ENCODE measurements at regions not wholly inside any gene's neighbourhood (a gene's known extent, or its start where the extent isn't known, plus 50 kb on each side); places are given as distances from the start of the nearest gene placed in this dataset.

DNA sequence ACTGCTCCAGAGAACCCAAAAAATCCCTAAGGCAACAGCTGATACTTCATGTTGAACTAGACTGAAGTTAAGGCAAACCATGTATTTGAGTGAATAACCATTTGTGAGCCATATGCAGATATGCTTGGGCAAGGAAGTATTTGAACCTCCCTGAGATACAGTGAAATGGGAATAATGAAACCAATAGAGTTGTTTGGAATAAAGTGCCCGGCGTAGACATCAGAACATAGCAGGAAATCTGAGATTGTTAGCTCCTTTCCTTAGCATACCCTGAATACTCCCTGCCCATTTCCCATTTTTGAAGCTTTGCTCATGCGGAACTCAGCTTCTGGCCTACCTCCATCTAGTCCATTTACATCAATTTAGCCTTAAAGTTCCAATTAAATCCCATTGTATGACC is 611.9 kb downstream of the EFNA5 start:
- H3K4me3 ChIP-seq (ENCODE audit: low read length): no peak overlapping the region
- TF ChIP-seq, protein P1, sequence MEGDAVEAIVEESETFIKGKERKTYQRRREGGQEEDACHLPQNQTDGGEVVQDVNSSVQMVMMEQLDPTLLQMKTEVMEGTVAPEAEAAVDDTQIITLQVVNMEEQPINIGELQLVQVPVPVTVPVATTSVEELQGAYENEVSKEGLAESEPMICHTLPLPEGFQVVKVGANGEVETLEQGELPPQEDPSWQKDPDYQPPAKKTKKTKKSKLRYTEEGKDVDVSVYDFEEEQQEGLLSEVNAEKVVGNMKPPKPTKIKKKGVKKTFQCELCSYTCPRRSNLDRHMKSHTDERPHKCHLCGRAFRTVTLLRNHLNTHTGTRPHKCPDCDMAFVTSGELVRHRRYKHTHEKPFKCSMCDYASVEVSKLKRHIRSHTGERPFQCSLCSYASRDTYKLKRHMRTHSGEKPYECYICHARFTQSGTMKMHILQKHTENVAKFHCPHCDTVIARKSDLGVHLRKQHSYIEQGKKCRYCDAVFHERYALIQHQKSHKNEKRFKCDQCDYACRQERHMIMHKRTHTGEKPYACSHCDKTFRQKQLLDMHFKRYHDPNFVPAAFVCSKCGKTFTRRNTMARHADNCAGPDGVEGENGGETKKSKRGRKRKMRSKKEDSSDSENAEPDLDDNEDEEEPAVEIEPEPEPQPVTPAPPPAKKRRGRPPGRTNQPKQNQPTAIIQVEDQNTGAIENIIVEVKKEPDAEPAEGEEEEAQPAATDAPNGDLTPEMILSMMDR (conservative IDR thresholded peaks at IDR 0.05; ENCODE audit: low read length): no peak
- no peak for DNase-seq (ENCODE audit: low read depth)

DNA sequence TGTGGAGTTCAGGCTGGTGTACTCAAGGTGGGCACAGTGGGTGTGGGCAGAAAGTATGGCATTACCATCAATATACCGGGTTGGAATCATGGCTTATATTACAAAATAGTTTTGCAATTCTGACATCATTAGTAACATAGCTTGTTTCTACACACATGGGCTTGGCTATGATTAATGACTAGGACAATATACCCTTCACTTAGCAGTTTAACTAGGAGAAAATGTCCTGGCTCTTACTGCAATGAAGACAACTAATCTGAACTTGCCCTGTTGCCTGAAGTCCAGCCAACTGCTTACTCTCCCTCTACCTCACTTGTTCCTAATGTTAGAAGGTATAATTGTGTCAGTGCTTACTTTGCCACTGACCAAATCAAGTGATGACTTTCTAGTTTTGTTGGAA is 612.5 kb downstream of the EFNA5 start:
- TF ChIP-seq, protein P1 (conservative IDR thresholded peaks at IDR 0.05; ENCODE audit: low read length): no peak
- DNase-seq (ENCODE audit: low read depth): no peak
- no peak overlapping the region for H3K4me3 ChIP-seq (ENCODE audit: low read length)

DNA sequence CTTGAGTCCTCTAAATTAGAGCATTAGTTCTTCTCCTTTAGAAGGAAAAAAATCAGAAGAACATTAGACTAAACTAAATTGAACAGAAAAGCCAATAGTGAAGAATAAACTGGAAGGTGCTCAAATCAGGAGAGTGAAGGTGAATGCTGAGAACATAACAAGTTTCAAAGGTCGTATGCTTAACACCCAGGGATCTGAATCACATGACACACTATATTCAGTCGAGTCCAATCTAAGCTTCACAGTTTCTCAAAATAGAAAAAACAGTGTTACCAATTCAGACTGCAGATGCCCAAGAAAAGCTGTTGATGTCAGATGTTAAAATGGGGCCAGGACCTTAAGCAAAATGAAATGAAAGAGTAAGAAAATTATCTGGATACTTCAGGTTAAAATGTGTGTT is 614.5 kb downstream of the EFNA5 start:
- DNase-seq (ENCODE audit: low read depth): no peak
- TF ChIP-seq, protein P1 (conservative IDR thresholded peaks at IDR 0.05; ENCODE audit: low read length): no peak
- H3K4me3 ChIP-seq (ENCODE audit: low read length): no peak overlapping the region

DNA sequence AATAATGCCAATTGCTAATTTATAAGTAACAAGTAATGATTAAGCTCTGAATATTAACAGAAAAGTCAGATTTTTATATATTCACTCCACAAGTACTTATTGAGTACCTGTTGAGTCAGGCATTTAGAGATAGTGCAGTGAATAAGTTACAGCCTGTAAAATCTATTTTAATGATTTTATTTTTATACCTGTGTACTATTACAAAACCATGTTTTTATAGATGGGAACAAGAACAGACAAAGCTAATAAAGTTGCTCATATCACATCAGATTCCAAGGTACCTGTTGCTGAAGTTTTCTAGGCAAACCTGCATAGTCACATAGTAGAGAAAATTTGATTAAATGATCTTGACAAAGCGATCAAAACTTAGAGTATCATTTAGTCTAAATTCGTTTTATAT is 623.7 kb downstream of the EFNA5 start:
- TF ChIP-seq, protein P1 (conservative IDR thresholded peaks at IDR 0.05; ENCODE audit: low read length): no peak
- DNase-seq (ENCODE audit: low read depth): no peak
- H3K4me3 ChIP-seq (ENCODE audit: low read length): no peak overlapping the region

DNA sequence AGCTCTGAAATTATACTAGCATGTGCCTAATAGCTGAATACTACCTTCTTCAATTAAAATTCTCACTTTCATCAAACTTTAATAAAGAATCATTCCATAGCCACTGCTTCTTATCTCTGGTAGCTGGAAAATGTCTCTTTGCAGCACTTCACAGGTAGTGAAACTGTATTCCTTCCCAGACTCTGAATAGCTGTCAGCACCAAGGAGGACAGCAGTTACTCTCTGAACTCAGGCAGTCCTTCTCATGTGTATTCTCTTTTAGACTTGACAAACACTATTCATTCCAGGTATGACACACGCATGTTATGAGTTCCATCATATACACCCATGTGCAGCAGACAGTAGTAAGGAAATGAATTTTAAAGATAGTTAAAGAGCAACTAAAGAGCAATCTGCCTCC is 627.1 kb downstream of the EFNA5 start:
- TF ChIP-seq, protein P1 (conservative IDR thresholded peaks at IDR 0.05; ENCODE audit: low read length): no peak
- H3K4me3 ChIP-seq (ENCODE audit: low read length): no peak overlapping the region
- DNase-seq (ENCODE audit: low read depth): no peak

DNA sequence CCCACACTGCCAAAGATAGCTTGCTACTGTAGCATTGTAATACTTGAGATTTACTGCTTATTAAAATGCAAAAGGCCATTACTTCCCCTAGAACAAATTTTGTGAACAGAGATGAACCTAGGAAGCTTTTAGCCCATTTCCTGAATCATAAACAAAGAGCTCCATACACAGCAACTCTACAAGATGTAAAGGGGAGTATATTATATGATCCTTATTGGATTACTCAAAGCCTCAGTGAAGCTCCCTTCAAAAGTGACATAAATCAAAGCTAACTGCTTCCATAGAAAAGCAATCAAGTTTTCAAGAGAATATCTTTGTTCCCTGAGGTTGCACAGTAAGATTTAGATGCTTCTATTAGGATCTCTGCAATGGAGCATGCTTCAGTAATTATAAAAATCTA is 629.8 kb downstream of the EFNA5 start:
- no peak for DNase-seq (ENCODE audit: low read depth)
- no peak overlapping the region for H3K4me3 ChIP-seq (ENCODE audit: low read length)
- TF ChIP-seq, protein P1 (conservative IDR thresholded peaks at IDR 0.05; ENCODE audit: low read length): no peak

DNA sequence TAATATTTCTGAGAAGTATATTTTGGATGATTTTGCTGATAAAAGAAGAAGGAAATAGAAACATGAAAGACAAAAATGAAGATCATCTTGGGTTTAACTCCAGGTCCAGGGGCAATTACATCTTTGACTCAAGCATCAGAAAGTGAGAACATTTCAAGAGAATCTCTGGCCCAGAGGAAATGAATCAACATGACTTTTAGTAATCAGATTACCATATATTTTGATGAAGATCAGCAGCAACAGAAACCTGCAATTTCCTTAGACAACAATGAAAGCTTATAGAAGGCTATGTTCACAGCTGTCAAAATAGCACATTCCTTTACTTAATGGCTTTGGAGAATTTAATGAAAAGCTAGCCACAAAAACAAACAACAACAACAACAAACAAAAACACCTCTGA is 638.1 kb downstream of the EFNA5 start:
- TF ChIP-seq, protein P1 (conservative IDR thresholded peaks at IDR 0.05; ENCODE audit: low read length): no peak
- no peak overlapping the region for H3K4me3 ChIP-seq (ENCODE audit: low read length)
- DNase-seq (ENCODE audit: low read depth): no peak
